ENCODE measurements at regions not wholly inside any gene's neighbourhood (a gene's known extent, or its start where the extent isn't known, plus 50 kb on each side); places are given as distances from the start of the nearest gene placed in this dataset.

DNA sequence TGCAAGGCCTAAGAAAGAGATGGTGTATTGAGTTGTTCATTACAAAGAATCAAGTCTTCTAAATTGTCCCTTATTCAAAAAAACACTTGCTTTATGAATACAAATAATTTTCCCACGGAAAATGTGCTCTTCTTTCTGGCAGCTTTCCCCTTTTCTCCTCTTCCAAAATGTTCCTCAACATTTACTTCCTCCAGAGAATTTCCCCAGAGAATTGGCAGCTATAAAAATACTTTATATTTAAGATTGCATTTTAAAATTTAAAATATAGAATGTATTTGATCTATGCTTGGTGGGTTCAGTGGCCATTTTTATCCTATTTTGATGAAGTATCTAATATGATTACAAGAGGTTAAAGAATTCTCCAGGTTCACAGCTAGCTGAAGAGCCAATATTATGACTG lies 521.0 kb downstream of the IQCM start:
- H3K9me3 ChIP-seq, result no peaks in the 10 kb centered on the region
- no peak overlapping the region for H3K4me2 ChIP-seq
- CTCF ChIA-PET, result no interaction called here
- DNase-seq, result no peak
- no peaks in the 10 kb centered on the region; a peak in 2 of 4 replicates for H3K4me1 ChIP-seq (ENCODE audit: control insufficient read depth in 1 of 2, insufficient read depth in 2 of 2, low read depth in 1 of 2, low read length in 1 of 2)
- H4K20me1 ChIP-seq (ENCODE audit: insufficient read depth), result no peaks in the 10 kb centered on the region
- H3K27ac ChIP-seq (ENCODE audit: low read depth in 2 of 2, low read length in 1 of 2), result no peak overlapping the region
- H3K4me3 ChIP-seq (ENCODE audit: low read depth in 2 of 2, low read length in 1 of 2), result no peak overlapping the region
- no peak overlapping the region for H2AFZ ChIP-seq (ENCODE audit: low read depth)
- no peak overlapping the region for H3K9ac ChIP-seq
- H3K79me2 ChIP-seq (ENCODE audit: insufficient read depth), result no peaks in the 10 kb centered on the region
- H3K27me3 ChIP-seq (ENCODE audit: insufficient read depth), result no peaks in the 10 kb centered on the region; the same call in 1 of the 2 replicates
- WGBS (ENCODE audit: low lambda C conversion rate), result 0% methylated on average over 1 of the region's 1 CpG
- H3K9me2 ChIP-seq, result no peaks in the 10 kb centered on the region
- no peaks in the 10 kb centered on the region for H3F3A ChIP-seq (replicated peaks; ENCODE audit: insufficient read depth)
- TF ChIP-seq TAF1 (IDR thresholded peaks at IDR 0.05; ENCODE audit: borderline replicate concordance, low read depth, low read length) (no peak), EZH2phosphoT487 (IDR thresholded peaks at IDR 0.05; ENCODE audit: borderline replicate concordance, low read depth) (no peak), EP300 (IDR thresholded peaks at IDR 0.05; ENCODE audit: borderline replicate concordance in 1 of 2, low read depth in 1 of 2, low read length in 1 of 2) (no peak), GATA2 (CRISPR knock-in tag; IDR thresholded peaks at IDR 0.05) (no peak), FOSL2 (IDR thresholded peaks at IDR 0.05; ENCODE audit: borderline replicate concordance, low read depth) (no peak), ELF1 (IDR thresholded peaks at IDR 0.05) (no peak), FOXM1 (IDR thresholded peaks at IDR 0.05; ENCODE audit: low read depth) (no peak), POLR2AphosphoS5 (IDR thresholded peaks at IDR 0.05; ENCODE audit: low read depth, low read length) (no peak)
- TF ChIP-seq, protein P1, sequence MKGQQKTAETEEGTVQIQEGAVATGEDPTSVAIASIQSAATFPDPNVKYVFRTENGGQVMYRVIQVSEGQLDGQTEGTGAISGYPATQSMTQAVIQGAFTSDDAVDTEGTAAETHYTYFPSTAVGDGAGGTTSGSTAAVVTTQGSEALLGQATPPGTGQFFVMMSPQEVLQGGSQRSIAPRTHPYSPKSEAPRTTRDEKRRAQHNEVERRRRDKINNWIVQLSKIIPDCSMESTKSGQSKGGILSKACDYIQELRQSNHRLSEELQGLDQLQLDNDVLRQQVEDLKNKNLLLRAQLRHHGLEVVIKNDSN (IDR thresholded peaks at IDR 0.05; ENCODE audit: borderline replicate concordance, low read depth), result no peak
- TF ChIP-seq, protein P2, sequence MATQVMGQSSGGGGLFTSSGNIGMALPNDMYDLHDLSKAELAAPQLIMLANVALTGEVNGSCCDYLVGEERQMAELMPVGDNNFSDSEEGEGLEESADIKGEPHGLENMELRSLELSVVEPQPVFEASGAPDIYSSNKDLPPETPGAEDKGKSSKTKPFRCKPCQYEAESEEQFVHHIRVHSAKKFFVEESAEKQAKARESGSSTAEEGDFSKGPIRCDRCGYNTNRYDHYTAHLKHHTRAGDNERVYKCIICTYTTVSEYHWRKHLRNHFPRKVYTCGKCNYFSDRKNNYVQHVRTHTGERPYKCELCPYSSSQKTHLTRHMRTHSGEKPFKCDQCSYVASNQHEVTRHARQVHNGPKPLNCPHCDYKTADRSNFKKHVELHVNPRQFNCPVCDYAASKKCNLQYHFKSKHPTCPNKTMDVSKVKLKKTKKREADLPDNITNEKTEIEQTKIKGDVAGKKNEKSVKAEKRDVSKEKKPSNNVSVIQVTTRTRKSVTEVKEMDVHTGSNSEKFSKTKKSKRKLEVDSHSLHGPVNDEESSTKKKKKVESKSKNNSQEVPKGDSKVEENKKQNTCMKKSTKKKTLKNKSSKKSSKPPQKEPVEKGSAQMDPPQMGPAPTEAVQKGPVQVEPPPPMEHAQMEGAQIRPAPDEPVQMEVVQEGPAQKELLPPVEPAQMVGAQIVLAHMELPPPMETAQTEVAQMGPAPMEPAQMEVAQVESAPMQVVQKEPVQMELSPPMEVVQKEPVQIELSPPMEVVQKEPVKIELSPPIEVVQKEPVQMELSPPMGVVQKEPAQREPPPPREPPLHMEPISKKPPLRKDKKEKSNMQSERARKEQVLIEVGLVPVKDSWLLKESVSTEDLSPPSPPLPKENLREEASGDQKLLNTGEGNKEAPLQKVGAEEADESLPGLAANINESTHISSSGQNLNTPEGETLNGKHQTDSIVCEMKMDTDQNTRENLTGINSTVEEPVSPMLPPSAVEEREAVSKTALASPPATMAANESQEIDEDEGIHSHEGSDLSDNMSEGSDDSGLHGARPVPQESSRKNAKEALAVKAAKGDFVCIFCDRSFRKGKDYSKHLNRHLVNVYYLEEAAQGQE (IDR thresholded peaks at IDR 0.05; ENCODE audit: low read depth, low read length), result no peak
- TF ChIP-seq, protein P3, sequence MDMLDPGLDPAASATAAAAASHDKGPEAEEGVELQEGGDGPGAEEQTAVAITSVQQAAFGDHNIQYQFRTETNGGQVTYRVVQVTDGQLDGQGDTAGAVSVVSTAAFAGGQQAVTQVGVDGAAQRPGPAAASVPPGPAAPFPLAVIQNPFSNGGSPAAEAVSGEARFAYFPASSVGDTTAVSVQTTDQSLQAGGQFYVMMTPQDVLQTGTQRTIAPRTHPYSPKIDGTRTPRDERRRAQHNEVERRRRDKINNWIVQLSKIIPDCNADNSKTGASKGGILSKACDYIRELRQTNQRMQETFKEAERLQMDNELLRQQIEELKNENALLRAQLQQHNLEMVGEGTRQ (IDR thresholded peaks at IDR 0.05; ENCODE audit: borderline replicate concordance, low read depth, low read length), result no peak
- TF ChIP-seq, protein P4, sequence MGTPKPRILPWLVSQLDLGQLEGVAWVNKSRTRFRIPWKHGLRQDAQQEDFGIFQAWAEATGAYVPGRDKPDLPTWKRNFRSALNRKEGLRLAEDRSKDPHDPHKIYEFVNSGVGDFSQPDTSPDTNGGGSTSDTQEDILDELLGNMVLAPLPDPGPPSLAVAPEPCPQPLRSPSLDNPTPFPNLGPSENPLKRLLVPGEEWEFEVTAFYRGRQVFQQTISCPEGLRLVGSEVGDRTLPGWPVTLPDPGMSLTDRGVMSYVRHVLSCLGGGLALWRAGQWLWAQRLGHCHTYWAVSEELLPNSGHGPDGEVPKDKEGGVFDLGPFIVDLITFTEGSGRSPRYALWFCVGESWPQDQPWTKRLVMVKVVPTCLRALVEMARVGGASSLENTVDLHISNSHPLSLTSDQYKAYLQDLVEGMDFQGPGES (IDR thresholded peaks at IDR 0.05; ENCODE audit: low read depth, low read length), result no peak
- POLR2A ChIA-PET, result no interaction called here
- no peaks in the 10 kb centered on the region for H3K36me3 ChIP-seq (replicated peaks in 1 of 2; ENCODE audit: control insufficient read depth in 1 of 2, insufficient read depth in 2 of 2, low read length in 1 of 2)

All from SK-N-SH (cell line).